ENCODE measurements at regions not wholly inside any gene's neighbourhood (a gene's known extent, or its start where the extent isn't known, plus 50 kb on each side); places are given as distances from the start of the nearest gene placed in this dataset.
"Not testable (repeated sequence)": the region's sequence is repeated elsewhere in the genome, so short reads cannot be mapped to it uniquely, and the experiment has no call there.

GRCh38 chr10:109237050-109237449 lies 686.3 kb downstream of the XPNPEP1 start:
- Histone ChIP-seq H3K27me3 (ENCODE audit: control insufficient read depth, insufficient read depth, low read length) (no peaks in the 10 kb centered on the region), H3K4me3 (ENCODE audit: low read length in 3 of 3) (no peak overlapping the region), H3K9ac (ENCODE audit: low read length in 3 of 3) (no peak overlapping the region), H3K27ac (ENCODE audit: low read depth in 2 of 2, low read length in 2 of 2) (no peak overlapping the region), H3K4me1 (ENCODE audit: control insufficient read depth in 2 of 3, insufficient read depth in 2 of 3, low read depth in 1 of 3, low read length in 3 of 3) (no peaks in the 10 kb centered on the region), H3K36me3 (ENCODE audit: control insufficient read depth in 2 of 3, insufficient read depth in 3 of 3, low read length in 3 of 3) (no peaks in the 10 kb centered on the region), H3K9me3 (ENCODE audit: control insufficient read depth in 2 of 3, insufficient read depth in 1 of 3, low read length in 3 of 3) (peaks cover 0 to 2% (median 0%) of the 10 kb centered on the region in 3 donors)
- FAIRE-seq (no peak), DNase-seq (no peak)
- intact Hi-C loops (cut with DNase I), result no loop called here
- no peak for TF ChIP-seq CTCF (IDR thresholded peaks at IDR 0.05; ENCODE audit: borderline replicate concordance, extremely low read depth, insufficient read depth)

GRCh38 chr10:109223533-109223932 lies 699.8 kb downstream of the XPNPEP1 start:
- DNase-seq; FAIRE-seq; H3K36me3 ChIP-seq (ENCODE audit: control insufficient read depth in 2 of 3, insufficient read depth in 3 of 3, low read length in 3 of 3); H3K4me1 ChIP-seq (ENCODE audit: control insufficient read depth in 2 of 3, insufficient read depth in 2 of 3, low read depth in 1 of 3, low read length in 3 of 3); H3K4me3 ChIP-seq (ENCODE audit: low read length in 3 of 3); H3K27me3 ChIP-seq (ENCODE audit: control insufficient read depth, insufficient read depth, low read length); H3K9me3 ChIP-seq (ENCODE audit: control insufficient read depth in 2 of 3, insufficient read depth in 1 of 3, low read length in 3 of 3); H3K27ac ChIP-seq (ENCODE audit: low read depth in 2 of 2, low read length in 2 of 2); H3K9ac ChIP-seq (ENCODE audit: low read length in 3 of 3); intact Hi-C loops (cut with DNase I): not testable (repeated sequence)

- no peaks in the 10 kb centered on the region for H3K4me1 ChIP-seq (ENCODE audit: control insufficient read depth in 2 of 3, insufficient read depth in 2 of 3, low read depth in 1 of 3, low read length in 3 of 3)
- no peak for FAIRE-seq
- TF ChIP-seq CTCF (IDR thresholded peaks at IDR 0.05; ENCODE audit: borderline replicate concordance, extremely low read depth, insufficient read depth), result no peak
- intact Hi-C loops (cut with DNase I), result no loop called here
- no peaks in the 10 kb centered on the region for H3K27me3 ChIP-seq (ENCODE audit: control insufficient read depth, insufficient read depth, low read length)
- no peak overlapping the region for H3K9ac ChIP-seq (ENCODE audit: low read length in 3 of 3)
- no peaks in the 10 kb centered on the region for H3K9me3 ChIP-seq (ENCODE audit: control insufficient read depth in 2 of 3, insufficient read depth in 1 of 3, low read length in 3 of 3)
- no peak overlapping the region for H3K4me3 ChIP-seq (ENCODE audit: low read length in 3 of 3)
- DNase-seq, result no peak
- no peak overlapping the region for H3K27ac ChIP-seq (ENCODE audit: low read depth in 2 of 2, low read length in 2 of 2)
- H3K36me3 ChIP-seq (ENCODE audit: control insufficient read depth in 2 of 3, insufficient read depth in 3 of 3, low read length in 3 of 3), result no peaks in the 10 kb centered on the region
Observed at GRCh38 chr10:109219935-109220605, 703.2 kb downstream of the XPNPEP1 start.

GRCh38 chr10:109218207-109218606 lies 705.1 kb downstream of the XPNPEP1 start:
- no peaks in the 10 kb centered on the region for H3K36me3 ChIP-seq (ENCODE audit: control insufficient read depth in 2 of 3, insufficient read depth in 3 of 3, low read length in 3 of 3)
- DNase-seq (no peak), FAIRE-seq (no peak)
- H3K9ac ChIP-seq (ENCODE audit: low read length in 3 of 3), result no peak overlapping the region
- no peak overlapping the region for H3K4me3 ChIP-seq (ENCODE audit: low read length in 3 of 3)
- no peak overlapping the region for H3K27ac ChIP-seq (ENCODE audit: low read depth in 2 of 2, low read length in 2 of 2)
- H3K9me3 ChIP-seq (ENCODE audit: control insufficient read depth in 2 of 3, insufficient read depth in 1 of 3, low read length in 3 of 3), result no peaks in the 10 kb centered on the region
- no peaks in the 10 kb centered on the region for H3K27me3 ChIP-seq (ENCODE audit: control insufficient read depth, insufficient read depth, low read length)
- no peaks in the 10 kb centered on the region for H3K4me1 ChIP-seq (ENCODE audit: control insufficient read depth in 2 of 3, insufficient read depth in 2 of 3, low read depth in 1 of 3, low read length in 3 of 3)
- intact Hi-C loops (cut with DNase I), result no loop called here
- no peak for TF ChIP-seq CTCF (IDR thresholded peaks at IDR 0.05; ENCODE audit: borderline replicate concordance, extremely low read depth, insufficient read depth)

Measured in kidney (tissue), 13 donors.